GM18861 (cell line): ENCODE measurements at regions not wholly inside any gene's neighbourhood (a gene's known extent, or its start where the extent isn't known, plus 50 kb on each side); places are given as distances from the start of the nearest gene placed in this dataset.

Experiments used
- ATAC-seq: cut with Tn5 transposase; IDR thresholded peaks from one replicate; pipeline ENCODE4 v1.9.1; 2021; ENCODE audit not compliant: unreplicated experiment

DNA sequence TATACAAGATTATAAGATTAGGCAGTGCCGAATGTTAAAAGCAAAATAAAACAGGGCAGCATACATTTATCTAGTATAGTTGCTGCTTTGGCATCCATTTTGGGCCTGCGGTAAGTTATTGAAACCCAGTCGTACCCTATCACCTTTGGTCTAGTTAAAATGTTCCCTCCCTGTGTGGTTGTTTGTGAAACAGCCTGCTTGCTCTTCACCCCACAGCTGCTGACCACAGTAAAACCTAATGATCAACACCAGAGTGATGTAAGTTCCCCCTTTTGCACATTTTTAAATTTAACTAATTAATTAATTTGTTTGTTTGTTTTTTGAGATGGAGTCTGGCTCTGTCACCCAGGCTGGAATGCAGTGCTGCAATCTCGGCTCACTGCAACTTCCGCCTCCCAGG is 50.3 kb upstream of the TXNDC5 start:
- ATAC-seq: peak; percentile 41
